NCI-H2171 (cell line): ENCODE measurements at regions not wholly inside any gene's neighbourhood (a gene's known extent, or its start where the extent isn't known, plus 50 kb on each side); places are given as distances from the start of the nearest gene placed in this dataset.
A peak's percentile ranks its signal among the peaks of the same experiment; 100 is the strongest.

Experiments used
- DNase-seq: peaks from one replicate; lab custom pipeline; 2025; lab: John Stamatoyannopoulos, UW

DNA sequence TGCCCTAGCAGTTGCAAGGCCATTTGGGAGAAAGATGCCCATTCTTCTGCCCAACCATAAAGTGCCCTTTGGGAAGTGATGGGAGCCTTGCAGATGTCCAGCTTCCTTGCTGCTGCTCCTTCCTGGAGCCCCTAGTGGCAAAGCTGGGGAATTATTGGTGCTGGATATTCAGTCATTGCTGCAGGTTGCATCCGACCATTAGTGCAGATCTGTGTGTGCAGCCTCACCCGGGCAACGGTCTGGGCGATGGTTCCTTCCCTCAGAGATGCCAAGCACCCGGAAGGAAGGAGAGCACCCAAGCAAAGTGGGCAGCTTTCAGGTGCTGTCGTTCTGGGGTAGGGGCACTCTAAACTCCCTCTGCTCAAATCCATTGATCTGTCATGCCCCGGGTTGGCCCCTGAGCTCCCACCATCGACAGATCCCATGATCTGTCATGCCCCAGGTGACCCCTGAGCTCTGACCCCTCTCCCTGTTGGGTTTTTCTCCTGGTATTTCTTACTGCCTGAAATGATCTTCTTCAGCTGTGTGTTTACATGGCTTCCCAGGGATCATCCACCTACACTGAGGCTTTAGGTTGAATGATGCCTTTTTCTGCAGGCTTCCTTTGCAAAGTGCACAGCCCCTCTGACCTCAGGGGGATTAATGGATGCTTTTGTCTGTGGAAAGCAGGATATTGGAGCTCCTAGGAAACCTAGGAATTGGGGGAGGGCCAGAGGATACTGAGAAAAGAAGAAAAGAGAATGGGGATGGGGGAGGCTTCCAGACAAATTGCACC lies 467.5 kb downstream of the PTPRU start:
- DNase-seq, result no peak

- DNase-seq, result no peak
Observed at GRCh38 chr1:29700491-29700890, 464.2 kb downstream of the PTPRU start.

GRCh38 chr1:29698626-29699025 lies 462.3 kb downstream of the PTPRU start:
- DNase-seq, result no peak

DNA sequence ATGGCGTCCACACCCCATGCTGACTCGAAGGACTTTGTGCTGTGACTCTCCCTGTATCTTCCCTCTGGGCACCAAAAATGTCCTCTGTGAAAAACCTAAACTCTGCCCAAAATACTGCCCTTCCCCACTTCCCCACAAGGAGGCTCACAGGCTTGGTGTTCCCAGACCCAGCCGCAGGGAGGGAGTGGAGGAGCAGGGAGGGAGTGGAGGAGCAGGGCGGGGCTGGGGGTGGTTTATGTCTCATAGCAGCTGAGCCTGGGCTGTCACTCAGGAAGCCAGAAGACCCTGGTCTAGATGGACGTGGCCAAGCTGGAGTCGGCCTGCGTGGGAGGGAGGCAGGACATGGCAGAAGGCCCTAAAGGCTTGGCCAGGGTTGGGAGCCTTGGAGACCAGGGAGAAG lies 461.7 kb downstream of the PTPRU start:
- peak; percentile 32 for DNase-seq

GRCh38 chr1:29697391-29697780 lies 461.1 kb downstream of the PTPRU start:
- no peak for DNase-seq

- DNase-seq, result no peak
Observed at GRCh38 chr1:29696656-29697390, 460.5 kb downstream of the PTPRU start.

- no peak for DNase-seq
Observed at GRCh38 chr1:29695803-29696202, 459.5 kb downstream of the PTPRU start.

DNA sequence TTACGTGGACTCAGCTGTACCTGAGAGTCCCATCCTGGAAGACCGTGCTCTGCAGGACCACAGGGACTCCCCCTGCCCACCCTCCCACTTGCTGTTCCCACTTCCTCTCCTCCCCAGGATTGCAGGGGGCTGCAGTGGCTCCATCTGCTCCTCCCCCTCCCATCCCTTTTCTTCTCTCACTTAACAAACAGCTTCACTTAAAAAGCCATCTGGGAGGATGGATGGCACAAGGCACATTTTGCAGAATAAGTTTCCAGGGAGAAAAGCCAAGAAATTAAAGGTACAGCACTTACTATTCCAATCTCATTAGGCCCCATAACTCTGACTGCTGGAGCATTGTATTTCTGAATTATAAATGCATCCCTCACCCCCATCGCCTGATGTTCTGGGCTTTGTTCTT lies 458.7 kb downstream of the PTPRU start:
- DNase-seq, result peak; percentile 62

GRCh38 chr1:29691499-29691898 lies 455.2 kb downstream of the PTPRU start:
- DNase-seq, result no peak

GRCh38 chr1:29690156-29690555 lies 453.8 kb downstream of the PTPRU start:
- DNase-seq, result no peak

GRCh38 chr1:29689372-29690030 lies 453.2 kb downstream of the PTPRU start:
- DNase-seq, result no peak

- DNase-seq, result no peak
Observed at GRCh38 chr1:29688471-29689365, 452.4 kb downstream of the PTPRU start.

DNA sequence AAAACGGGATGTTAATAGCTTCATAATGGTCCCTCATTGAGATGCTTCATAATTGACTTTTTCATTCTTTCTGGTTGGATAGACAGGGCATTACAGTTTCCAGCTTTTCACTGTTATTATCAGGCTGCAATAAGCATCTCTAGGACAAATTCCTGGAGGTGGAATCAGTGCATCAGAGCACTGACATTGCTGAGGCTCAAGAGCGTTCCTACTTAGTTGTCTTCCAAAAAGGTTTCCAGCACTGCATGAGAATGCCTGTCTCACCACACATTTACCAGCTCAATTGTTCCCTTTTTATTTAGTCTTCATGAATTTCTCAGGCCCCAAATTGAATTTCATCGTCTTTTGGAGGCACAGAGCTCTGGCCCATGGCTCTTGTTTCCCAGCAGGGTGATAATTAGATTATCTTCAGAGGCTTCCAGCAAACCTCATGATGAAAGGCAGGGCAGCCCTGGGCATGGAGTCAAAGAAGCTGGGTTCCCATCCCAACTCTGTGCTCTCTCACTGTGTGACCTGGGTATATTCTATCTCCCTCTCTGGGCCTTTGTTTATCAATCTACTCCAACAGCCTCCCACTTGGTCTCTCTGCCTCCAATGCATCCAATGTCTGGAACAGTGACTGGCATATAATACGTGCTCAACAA lies 451.4 kb downstream of the PTPRU start:
- no peak for DNase-seq

DNA sequence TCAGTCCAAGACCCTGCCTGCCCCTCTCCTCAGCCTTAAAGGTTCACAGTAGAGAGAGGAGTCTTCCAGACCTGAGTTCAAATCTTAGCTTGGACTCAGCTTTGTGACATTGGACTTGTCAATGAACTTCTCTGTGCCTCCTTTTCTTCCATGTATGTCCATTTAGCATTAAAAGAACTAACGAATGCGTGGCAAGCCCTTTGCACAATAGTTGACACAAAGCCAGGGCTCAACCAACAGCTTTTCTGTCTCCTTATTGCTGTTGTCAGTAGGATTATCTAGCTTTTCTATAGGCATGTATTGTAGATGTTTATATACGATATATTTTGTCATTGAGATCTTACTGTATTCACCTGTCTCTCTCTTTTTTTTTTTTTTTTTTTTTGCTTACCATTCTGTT lies 450.8 kb downstream of the PTPRU start:
- DNase-seq, result no peak

- DNase-seq, result no peak
Observed at GRCh38 chr1:29686012-29686930, 449.9 kb downstream of the PTPRU start.

GRCh38 chr1:29685387-29685786 lies 449.1 kb downstream of the PTPRU start:
- no peak for DNase-seq

GRCh38 chr1:29684141-29684540 lies 447.8 kb downstream of the PTPRU start:
- DNase-seq, result no peak

DNA sequence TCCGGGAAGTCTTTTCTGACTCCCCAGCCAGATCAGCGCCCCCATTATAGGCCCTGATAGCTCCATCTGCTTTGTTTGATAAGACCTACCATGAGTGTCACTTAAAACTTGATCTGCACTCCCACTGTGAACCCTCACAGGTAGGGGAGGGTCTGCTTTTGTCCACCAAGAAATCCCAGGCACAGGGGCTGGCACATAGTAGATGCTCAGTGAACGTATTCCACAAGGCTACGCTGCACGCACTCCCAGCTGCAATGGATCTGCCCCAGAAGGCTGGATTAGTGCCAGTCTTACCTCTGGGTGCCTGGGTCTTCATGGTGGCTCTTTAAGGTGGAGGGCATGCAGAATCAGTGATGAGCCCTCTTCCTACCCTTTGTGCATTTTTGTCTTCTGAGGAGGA lies 447.1 kb downstream of the PTPRU start:
- no peak for DNase-seq

DNA sequence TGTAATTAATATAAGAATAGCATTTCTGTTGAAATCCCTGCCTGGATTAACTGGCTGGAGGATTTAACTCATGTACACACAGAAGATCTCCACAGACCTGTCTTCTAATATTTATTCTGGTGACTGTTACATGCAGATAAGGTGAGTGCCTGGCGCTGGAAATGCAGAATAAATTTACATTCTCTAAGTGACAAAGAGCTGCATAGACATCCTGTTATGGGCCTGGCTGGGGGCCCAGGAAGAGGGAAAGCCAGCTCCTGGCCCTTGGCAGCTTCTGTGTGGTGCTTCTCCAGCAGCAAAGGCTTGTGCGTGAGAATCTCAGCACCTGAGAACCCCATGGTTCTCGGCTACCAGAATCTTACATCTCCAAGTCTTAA lies 446.6 kb downstream of the PTPRU start:
- peak; percentile 16 for DNase-seq

DNA sequence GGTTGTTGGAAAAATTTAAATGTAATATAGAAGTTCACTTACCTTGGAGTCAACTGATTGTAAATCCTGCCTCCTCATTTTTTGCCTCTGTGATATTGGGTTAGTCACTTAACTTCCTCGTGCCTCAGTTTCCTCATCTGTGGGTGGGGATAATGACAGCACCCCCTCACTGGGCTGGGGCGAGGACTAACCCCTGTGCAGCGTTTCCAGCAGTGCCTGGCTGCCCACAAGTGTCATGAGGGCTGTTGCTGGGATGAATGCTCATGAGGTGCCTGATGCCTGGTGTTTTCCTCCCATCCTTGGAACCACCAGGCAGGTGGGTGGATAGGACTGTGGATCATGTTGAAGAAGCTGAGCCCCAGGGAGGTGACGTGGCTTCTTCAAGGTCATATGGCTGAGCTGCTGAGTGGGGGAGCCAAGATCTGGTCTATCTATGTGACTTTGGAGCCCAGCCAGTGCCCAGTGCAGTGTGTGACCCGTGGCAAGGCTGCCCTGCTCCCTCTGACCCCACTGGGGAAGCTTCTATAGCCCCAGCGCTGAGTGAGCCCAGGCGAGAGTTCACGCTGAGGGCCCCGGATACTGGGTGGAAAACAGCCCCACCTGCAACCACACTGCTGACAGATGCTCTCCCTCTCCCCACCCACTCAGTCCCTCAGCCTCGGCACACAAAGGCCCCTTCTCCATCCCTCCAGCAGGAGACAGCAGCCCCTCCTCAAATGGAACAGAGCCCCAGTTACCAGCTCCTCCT lies 446.0 kb downstream of the PTPRU start:
- DNase-seq, result peak; percentile 59
